OCI-LY7 (cell line): ENCODE measurements at regions not wholly inside any gene's neighbourhood (a gene's known extent, or its start where the extent isn't known, plus 50 kb on each side); places are given as distances from the start of the nearest gene placed in this dataset.

ENCODE experiments used
- BruUV-seq: library from RNA; stranded (reverse); fragments of 400-500 nt; replicated peaks from 2 replicates; lab custom pipeline; 2021; lab: Mats Ljungman, UMichigan
- CTCF ChIA-PET: fragments of 300-600 bp; sonication (Branson Sonifier 250); formaldehyde crosslinking; loops from one replicate; lab custom pipeline; 2022; ENCODE audit warnings: antibody characterized with exemption; ENCODE audit not compliant: unreplicated experiment; lab: Charles Lee
- POLR2A ChIA-PET: fragments of 300-600 bp; sonication (Branson Sonifier 250); formaldehyde crosslinking; loops from one replicate; lab custom pipeline; 2022; ENCODE audit warnings: antibody characterized with exemption; lab: Charles Lee
- DNase-seq: peaks from one replicate; pipeline ENCODE4 v3.0.0-alpha.2; 2015; ENCODE audit warnings: low spot score
- H2AFZ ChIP-seq: fragments of 200-600 bp; sonication (generic), shearing (Covaris generic); 2 replicates; pipeline ENCODE4 v1.6.1; 2014; ENCODE audit warnings: mild to moderate bottlenecking, antibody characterized with exemption, low read length, moderate library complexity
- H3K27ac ChIP-seq: fragments of 200-600 bp; sonication (generic); 2 replicates; pipeline ENCODE4 v1.5.1; 2014; ENCODE audit warnings: mixed run types, low read depth, mild to moderate bottlenecking, moderate library complexity, low read length, inconsistent platforms; ENCODE audit not compliant: poor library complexity, severe bottlenecking
- H3K36me3 ChIP-seq: fragments of 200-600 bp; sonication (generic); 2 replicates; pipeline ENCODE4 v1.6.1; 2014; ENCODE audit warnings: mild to moderate bottlenecking, antibody characterized with exemption, low read length, moderate library complexity, mixed read lengths; ENCODE audit not compliant: insufficient read depth
- H3K4me1 ChIP-seq: fragments of 200-600 bp; sonication (generic); 2 replicates; pipeline ENCODE4 v1.5.1; 2014; ENCODE audit warnings: mild to moderate bottlenecking, low read length; ENCODE audit not compliant: insufficient read depth, poor library complexity, severe bottlenecking
- H3K4me2 ChIP-seq: fragments of 200-600 bp; sonication (generic); 2 replicates; pipeline ENCODE4 v1.6.1; 2014; ENCODE audit warnings: mild to moderate bottlenecking, low read length
- H3K4me3 ChIP-seq: fragments of 200-600 bp; sonication (generic); 2 replicates; pipeline ENCODE4 v1.5.1; 2014; ENCODE audit warnings: mild to moderate bottlenecking, low read depth, low read length; ENCODE audit not compliant: poor library complexity, severe bottlenecking
- H3K79me2 ChIP-seq: fragments of 200-600 bp; sonication (generic); 2 replicates; pipeline ENCODE4 v1.6.1; 2016; ENCODE audit warnings: low read depth, mild to moderate bottlenecking, low read length, moderate library complexity, mixed read lengths; ENCODE audit not compliant: insufficient read depth
- H3K9me2 ChIP-seq: fragments of 200-600 bp; sonication (generic); 2 replicates; pipeline ENCODE4 v1.6.1; 2016; ENCODE audit warnings: mild to moderate bottlenecking, low read length, mixed read lengths; ENCODE audit not compliant: insufficient read depth
- H3K9me3 ChIP-seq: fragments of 200-600 bp; sonication (generic); 2 replicates; pipeline ENCODE4 v1.6.1; 2014; ENCODE audit warnings: mild to moderate bottlenecking, mixed run types, low read length, mixed read lengths
- H4K20me1 ChIP-seq: fragments of 200-600 bp; sonication (generic); 2 replicates; pipeline ENCODE4 v1.6.1; 2014; ENCODE audit warnings: mild to moderate bottlenecking, antibody characterized with exemption, low read length, moderate library complexity, mixed read lengths; ENCODE audit not compliant: insufficient read depth
- EZH2phosphoT487 ChIP-seq: fragments of 200-600 bp; sonication (generic); IDR thresholded peaks from 2 replicates; pipeline ENCODE4 v1.6.1; 2018; ENCODE audit warnings: low read depth, borderline replicate concordance, mild to moderate bottlenecking, mixed run types, antibody characterized with exemption, low read length, moderate library complexity, mixed read lengths
- intact Hi-C: fragments of 100-400 bp; cut with micrococcal nuclease; formaldehyde crosslinking; loops from one replicate; pipeline ENCODE4 v1.10.0; 2022; ENCODE audit not compliant: unreplicated experiment
- TF ChIP-seq, protein P1 (sequence below): fragments of 200-600 bp; sonication (generic); conservative IDR thresholded peaks from 2 replicates; pipeline ENCODE4 v1.5.1; 2014; ENCODE audit warnings: mild to moderate bottlenecking, antibody characterized with exemption, low read length, moderate library complexity, mixed read lengths

DNA sequence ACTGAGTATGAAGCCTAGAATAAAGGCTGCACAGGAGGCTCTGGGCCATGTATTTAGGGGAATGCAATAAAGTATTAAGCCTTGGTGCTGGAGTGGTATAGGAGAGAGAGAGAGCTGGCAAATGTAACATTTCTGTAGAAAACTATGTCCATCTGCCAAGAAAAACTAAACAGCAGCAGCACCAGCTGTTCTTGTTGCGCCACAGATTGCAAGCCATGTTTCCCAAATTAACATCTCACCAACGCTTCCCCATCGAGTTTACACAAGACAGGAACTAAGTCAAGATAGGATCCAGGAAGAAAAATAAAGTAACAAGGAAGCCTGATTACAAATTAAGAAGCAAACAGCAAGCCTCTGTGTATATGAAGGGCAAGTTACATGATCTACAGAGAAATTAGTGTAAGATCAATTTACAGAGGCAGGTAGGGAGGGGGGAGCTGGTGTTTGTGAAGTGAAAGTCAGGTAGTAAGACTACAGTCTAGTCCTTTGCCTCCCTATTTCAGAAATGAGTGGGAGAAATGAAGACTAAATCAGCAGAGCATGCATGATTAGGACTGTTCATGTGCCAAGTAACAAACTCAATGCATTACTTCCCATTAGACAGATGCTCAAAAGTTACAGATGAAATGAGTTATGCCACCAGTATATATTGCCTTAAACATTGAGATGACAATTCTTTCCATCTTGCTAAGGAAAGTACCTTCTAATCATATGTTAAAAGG, 900.5 kb downstream of the EPHA3 start:
- no TSS peak for BruUV-seq
- H3K36me3 ChIP-seq = no peaks in the 10 kb centered on the region
- H3K9me2 ChIP-seq = no peaks in the 10 kb centered on the region
- TF ChIP-seq EZH2phosphoT487 = no peak
- TF ChIP-seq, protein P1, sequence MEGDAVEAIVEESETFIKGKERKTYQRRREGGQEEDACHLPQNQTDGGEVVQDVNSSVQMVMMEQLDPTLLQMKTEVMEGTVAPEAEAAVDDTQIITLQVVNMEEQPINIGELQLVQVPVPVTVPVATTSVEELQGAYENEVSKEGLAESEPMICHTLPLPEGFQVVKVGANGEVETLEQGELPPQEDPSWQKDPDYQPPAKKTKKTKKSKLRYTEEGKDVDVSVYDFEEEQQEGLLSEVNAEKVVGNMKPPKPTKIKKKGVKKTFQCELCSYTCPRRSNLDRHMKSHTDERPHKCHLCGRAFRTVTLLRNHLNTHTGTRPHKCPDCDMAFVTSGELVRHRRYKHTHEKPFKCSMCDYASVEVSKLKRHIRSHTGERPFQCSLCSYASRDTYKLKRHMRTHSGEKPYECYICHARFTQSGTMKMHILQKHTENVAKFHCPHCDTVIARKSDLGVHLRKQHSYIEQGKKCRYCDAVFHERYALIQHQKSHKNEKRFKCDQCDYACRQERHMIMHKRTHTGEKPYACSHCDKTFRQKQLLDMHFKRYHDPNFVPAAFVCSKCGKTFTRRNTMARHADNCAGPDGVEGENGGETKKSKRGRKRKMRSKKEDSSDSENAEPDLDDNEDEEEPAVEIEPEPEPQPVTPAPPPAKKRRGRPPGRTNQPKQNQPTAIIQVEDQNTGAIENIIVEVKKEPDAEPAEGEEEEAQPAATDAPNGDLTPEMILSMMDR = no peak
- H3K4me3 ChIP-seq = no peak overlapping the region
- DNase-seq = no peak
- intact Hi-C loops = no loop called here
- H3K9me3 ChIP-seq = no peaks in the 10 kb centered on the region
- no peak overlapping the region for H3K4me2 ChIP-seq
- POLR2A ChIA-PET = interaction anchor here (0.7 kb wide), 1 partner anchor 262 kb away, joined by 3 read pairs; no protein-coding TSS in a partner anchor
- no peak overlapping the region for H2AFZ ChIP-seq
- no peak overlapping the region for H3K27ac ChIP-seq
- no peaks in the 10 kb centered on the region for H3K79me2 ChIP-seq
- no peaks in the 10 kb centered on the region for H4K20me1 ChIP-seq
- H3K4me1 ChIP-seq = no peaks in the 10 kb centered on the region
- CTCF ChIA-PET = no interaction called here

DNA sequence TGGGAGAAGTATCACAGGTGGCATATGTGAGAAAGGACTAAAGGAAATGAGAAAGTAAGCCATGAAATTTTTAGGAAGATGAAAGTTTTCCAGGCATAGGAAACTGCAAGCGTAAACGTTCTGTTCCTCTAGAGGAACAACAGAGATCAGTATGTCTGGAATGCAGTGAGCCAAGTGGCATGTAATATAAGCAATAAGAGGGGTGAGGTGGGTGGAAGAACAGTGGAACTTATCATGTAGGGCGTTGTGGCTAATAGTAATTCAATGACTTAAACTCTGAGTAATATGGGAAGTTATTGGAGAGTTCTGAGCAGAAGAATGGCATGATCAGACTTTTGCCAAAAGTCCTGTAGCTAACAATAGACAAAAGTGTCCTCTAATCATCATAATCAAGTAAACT, 902.9 kb downstream of the EPHA3 start:
- H2AFZ ChIP-seq = no peak overlapping the region
- CTCF ChIA-PET = no interaction called here
- no peaks in the 10 kb centered on the region for H4K20me1 ChIP-seq
- no peaks in the 10 kb centered on the region for H3K79me2 ChIP-seq
- POLR2A ChIA-PET = no interaction called here
- H3K9me2 ChIP-seq = no peaks in the 10 kb centered on the region
- DNase-seq = no peak
- H3K4me3 ChIP-seq = no peak overlapping the region
- no peaks in the 10 kb centered on the region for H3K4me1 ChIP-seq
- no peaks in the 10 kb centered on the region for H3K9me3 ChIP-seq
- intact Hi-C loops = no loop called here
- H3K36me3 ChIP-seq = no peaks in the 10 kb centered on the region
- TF ChIP-seq EZH2phosphoT487 = no peak
- TF ChIP-seq, protein P1 = no peak
- H3K4me2 ChIP-seq = no peak overlapping the region
- no peak overlapping the region for H3K27ac ChIP-seq
- no TSS peak for BruUV-seq

DNA sequence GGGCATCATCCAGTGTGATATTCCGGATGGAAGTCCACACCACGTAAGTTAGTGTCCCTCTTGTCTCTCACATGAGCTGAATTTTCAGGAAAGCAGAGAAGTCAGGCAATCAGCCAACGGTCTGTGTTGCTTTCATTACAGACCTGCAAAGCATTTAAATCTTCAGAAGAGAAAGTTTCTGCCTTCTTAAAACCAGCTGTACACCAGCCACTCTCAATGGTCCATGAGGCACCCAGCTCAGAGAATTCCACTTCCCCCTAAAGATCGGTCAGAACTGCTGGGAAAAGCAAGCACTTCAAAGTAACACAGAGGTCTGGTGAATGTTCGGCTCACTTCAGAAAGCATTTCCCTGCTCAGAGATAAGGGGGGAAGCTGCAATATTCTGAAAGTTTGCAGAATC, 903.7 kb downstream of the EPHA3 start:
- Histone ChIP-seq H3K9me2 (no peaks in the 10 kb centered on the region), H3K4me1 (no peaks in the 10 kb centered on the region), H3K9me3 (no peaks in the 10 kb centered on the region), H3K36me3 (no peaks in the 10 kb centered on the region), H3K4me3 (no peak overlapping the region), H3K4me2 (no peak overlapping the region), H2AFZ (no peak overlapping the region), H3K79me2 (no peaks in the 10 kb centered on the region), H3K27ac (no peak overlapping the region), H4K20me1 (no peaks in the 10 kb centered on the region)
- TF ChIP-seq EZH2phosphoT487 = no peak
- TF ChIP-seq, protein P1 = no peak
- ChIA-PET POLR2A (no interaction called here), CTCF (no interaction called here)
- no peak for DNase-seq
- BruUV-seq = no TSS peak
- intact Hi-C loops = no loop called here
